ENCODE measurements at regions not wholly inside any gene's neighbourhood (a gene's known extent, or its start where the extent isn't known, plus 50 kb on each side); places are given as distances from the start of the nearest gene placed in this dataset.

DNA sequence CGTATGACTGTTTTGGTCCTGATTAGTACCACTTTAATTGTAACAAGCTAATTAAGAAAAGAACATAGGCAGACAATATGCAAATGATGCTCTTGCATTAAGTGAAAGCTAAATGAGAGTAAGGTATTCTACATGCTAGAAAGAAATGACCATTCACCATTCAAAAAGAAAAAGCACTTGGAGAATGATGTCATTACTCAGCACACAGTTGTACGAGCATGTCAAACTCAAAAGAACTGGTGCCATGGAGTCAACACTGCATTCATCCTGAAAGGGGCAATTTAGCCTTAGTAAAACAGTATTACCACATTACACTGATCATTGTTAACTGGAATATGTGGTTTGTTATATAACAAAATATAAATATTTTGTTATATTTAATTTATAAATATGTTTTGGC lies 136.2 kb upstream of the CTTNBP2 start:
- Histone ChIP-seq H4K8ac (ENCODE audit: low read depth, low read length) (no peak overlapping the region), H3K14ac (ENCODE audit: low read length) (no peak overlapping the region), H3K4ac (ENCODE audit: low read length) (no peak overlapping the region), H2BK15ac (ENCODE audit: low read length) (no peak overlapping the region), H3K4me3 (ENCODE audit: low read length in 2 of 2) (no peak overlapping the region), H3K18ac (ENCODE audit: low read length) (no peak overlapping the region), H3K36me3 (replicated peaks in 1 of 2; ENCODE audit: control insufficient read depth in 2 of 2, insufficient read depth in 2 of 2, low read length in 2 of 2) (no peaks in the 10 kb centered on the region), H2BK120ac (ENCODE audit: low read depth, low read length) (no peak overlapping the region), H3K9ac (ENCODE audit: low read depth, low read length, poor library complexity) (no peak overlapping the region), H2AFZ (ENCODE audit: low read length) (no peak overlapping the region), H3K9me3 (replicated peaks in 1 of 2; ENCODE audit: control insufficient read depth in 2 of 2, insufficient read depth in 1 of 2, low read depth in 1 of 2, low read length in 2 of 2) (no peaks in the 10 kb centered on the region), H4K91ac (ENCODE audit: low read depth, low read length, poor library complexity) (no peak overlapping the region), H3K23ac (ENCODE audit: low read depth, low read length, poor library complexity) (no peak overlapping the region), H3K4me1 (ENCODE audit: control insufficient read depth in 2 of 2, insufficient read depth in 1 of 2, low read depth in 1 of 2, low read length in 2 of 2) (peaks cover 0 to 2% of the 10 kb centered on the region in 2 donors), H2BK5ac (ENCODE audit: low read length) (no peak overlapping the region), H2BK12ac (ENCODE audit: low read length) (no peak overlapping the region), H2AK5ac (ENCODE audit: low read depth, low read length) (no peak overlapping the region), H3K27ac (replicated peaks; ENCODE audit: low read length) (no peak overlapping the region), H3K4me2 (ENCODE audit: insufficient read depth, low read length, poor library complexity, severe bottlenecking) (no peak overlapping the region), H3K79me1 (ENCODE audit: low read depth, low read length) (no peaks in the 10 kb centered on the region), H3K27me3 (ENCODE audit: control insufficient read depth in 3 of 3, insufficient read depth in 3 of 3, low read depth in 1 of 3, low read length in 3 of 3) (peaks cover 0 to 9% (median 0%) of the 10 kb centered on the region in 3 experiments)
- WGBS, 2 donors (ENCODE audit: extremely low coverage in 2 of 2, insufficient read length in 2 of 2, insufficient replicate concordance in 1 of 2) = no CpG with 5 or more reads among the region's 2 CpGs
- DNase-seq (ENCODE audit: low spot score) = no peak

DNA sequence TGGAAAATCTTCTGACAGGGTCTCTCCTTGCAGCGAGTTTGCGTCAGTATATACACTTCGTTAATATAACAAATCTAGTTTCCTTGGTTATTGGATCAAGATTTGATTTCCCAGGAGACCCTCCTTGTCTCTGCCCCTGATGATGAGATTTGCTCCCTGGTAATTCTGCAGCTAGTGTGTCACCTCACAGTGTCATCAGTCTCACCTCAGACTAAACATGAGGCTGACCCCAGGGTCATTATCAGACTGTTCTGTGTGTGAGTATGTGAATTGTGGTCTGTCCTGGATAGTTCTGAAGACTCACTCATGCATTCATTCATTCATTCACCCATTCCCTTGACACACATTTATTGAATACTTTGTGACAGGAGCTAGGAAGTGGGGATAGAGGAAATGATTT lies 138.4 kb upstream of the CTTNBP2 start:
- Histone ChIP-seq H4K91ac (ENCODE audit: low read depth, low read length, poor library complexity) (no peak overlapping the region), H3K14ac (ENCODE audit: low read length) (no peak overlapping the region), H3K79me1 (ENCODE audit: low read depth, low read length) (no peaks in the 10 kb centered on the region), H2BK120ac (ENCODE audit: low read depth, low read length) (no peak overlapping the region), H3K4me3 (ENCODE audit: low read length in 2 of 2) (no peak overlapping the region), H2AK5ac (ENCODE audit: low read depth, low read length) (no peak overlapping the region), H3K36me3 (replicated peaks in 1 of 2; ENCODE audit: control insufficient read depth in 2 of 2, insufficient read depth in 2 of 2, low read length in 2 of 2) (no peaks in the 10 kb centered on the region), H3K18ac (ENCODE audit: low read length) (no peak overlapping the region), H3K4me1 (ENCODE audit: control insufficient read depth in 2 of 2, insufficient read depth in 1 of 2, low read depth in 1 of 2, low read length in 2 of 2) (no peaks in the 10 kb centered on the region), H2BK12ac (ENCODE audit: low read length) (no peak overlapping the region), H3K27ac (replicated peaks; ENCODE audit: low read length) (no peak overlapping the region), H3K4me2 (ENCODE audit: insufficient read depth, low read length, poor library complexity, severe bottlenecking) (no peak overlapping the region), H4K8ac (ENCODE audit: low read depth, low read length) (no peak overlapping the region), H2AFZ (ENCODE audit: low read length) (no peak overlapping the region), H3K4ac (ENCODE audit: low read length) (no peak overlapping the region), H3K9ac (ENCODE audit: low read depth, low read length, poor library complexity) (no peak overlapping the region), H3K9me3 (replicated peaks in 1 of 2; ENCODE audit: control insufficient read depth in 2 of 2, insufficient read depth in 1 of 2, low read depth in 1 of 2, low read length in 2 of 2) (no peaks in the 10 kb centered on the region), H2BK5ac (ENCODE audit: low read length) (no peak overlapping the region), H2BK15ac (ENCODE audit: low read length) (no peak overlapping the region), H3K23ac (ENCODE audit: low read depth, low read length, poor library complexity) (no peak overlapping the region), H3K27me3 (ENCODE audit: control insufficient read depth in 3 of 3, insufficient read depth in 3 of 3, low read depth in 1 of 3, low read length in 3 of 3) (no peaks in the 10 kb centered on the region)
- no peak for DNase-seq (ENCODE audit: low spot score)
- no CpG with 5 or more reads among the region's 3 CpGs for WGBS, 2 donors (ENCODE audit: extremely low coverage in 2 of 2, insufficient read length in 2 of 2, insufficient replicate concordance in 1 of 2)

DNA sequence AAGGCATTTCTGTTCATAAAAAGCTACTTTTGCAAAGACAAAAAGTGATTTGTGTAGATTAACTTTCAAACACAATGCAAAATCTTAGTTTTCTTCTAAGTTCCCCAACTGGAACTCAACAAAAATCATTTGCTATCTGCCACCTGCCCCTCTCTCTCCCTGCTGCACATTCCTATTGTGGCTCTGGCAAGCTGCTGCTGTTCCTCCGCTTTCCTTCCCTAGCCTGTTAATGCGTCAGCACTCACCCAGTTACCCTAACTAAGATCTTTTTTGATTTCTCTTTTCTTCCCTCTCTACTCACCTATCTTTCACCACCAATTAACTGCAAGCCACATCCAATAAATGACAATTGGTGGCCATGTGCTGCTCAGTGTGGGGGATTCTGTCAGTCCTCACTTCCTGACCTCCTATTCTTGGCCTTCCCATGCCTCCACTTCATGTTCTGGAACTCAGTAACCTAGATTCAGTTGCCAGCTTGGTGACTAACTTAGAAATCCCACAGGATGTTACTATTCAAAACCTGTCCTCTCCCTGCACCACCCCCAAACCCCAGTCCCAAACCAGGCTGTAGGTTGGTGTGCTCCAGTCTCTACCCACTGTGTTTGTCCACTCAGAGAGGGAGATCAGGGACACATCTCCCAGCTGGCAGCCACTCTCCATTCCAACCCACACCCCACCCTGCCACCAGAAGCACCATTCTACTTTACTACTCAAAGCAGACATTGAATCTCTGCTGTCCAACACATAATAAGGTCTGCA lies 140.2 kb upstream of the CTTNBP2 start:
- H3K18ac ChIP-seq (ENCODE audit: low read length) = no peak overlapping the region
- no peak overlapping the region for H3K4ac ChIP-seq (ENCODE audit: low read length)
- no peaks in the 10 kb centered on the region for H3K36me3 ChIP-seq (replicated peaks in 1 of 2; ENCODE audit: control insufficient read depth in 2 of 2, insufficient read depth in 2 of 2, low read length in 2 of 2)
- H3K9ac ChIP-seq (ENCODE audit: low read depth, low read length, poor library complexity) = no peak overlapping the region
- H3K4me2 ChIP-seq (ENCODE audit: insufficient read depth, low read length, poor library complexity, severe bottlenecking) = no peak overlapping the region
- no peak overlapping the region for H3K23ac ChIP-seq (ENCODE audit: low read depth, low read length, poor library complexity)
- no peak overlapping the region for H2AK5ac ChIP-seq (ENCODE audit: low read depth, low read length)
- no peak overlapping the region for H4K91ac ChIP-seq (ENCODE audit: low read depth, low read length, poor library complexity)
- no peaks in the 10 kb centered on the region for H3K27me3 ChIP-seq (ENCODE audit: control insufficient read depth in 3 of 3, insufficient read depth in 3 of 3, low read depth in 1 of 3, low read length in 3 of 3)
- H3K79me1 ChIP-seq (ENCODE audit: low read depth, low read length) = no peaks in the 10 kb centered on the region
- H2AFZ ChIP-seq (ENCODE audit: low read length) = no peak overlapping the region
- WGBS, 2 donors (ENCODE audit: extremely low coverage in 2 of 2, insufficient read length in 2 of 2, insufficient replicate concordance in 1 of 2) = no CpG with 5 or more reads among the region's 2 CpGs
- no peak overlapping the region for H2BK12ac ChIP-seq (ENCODE audit: low read length)
- H3K27ac ChIP-seq (replicated peaks; ENCODE audit: low read length) = no peak overlapping the region
- no peaks in the 10 kb centered on the region for H3K9me3 ChIP-seq (replicated peaks in 1 of 2; ENCODE audit: control insufficient read depth in 2 of 2, insufficient read depth in 1 of 2, low read depth in 1 of 2, low read length in 2 of 2)
- H4K8ac ChIP-seq (ENCODE audit: low read depth, low read length) = no peak overlapping the region
- DNase-seq (ENCODE audit: low spot score) = no peak
- H3K14ac ChIP-seq (ENCODE audit: low read length) = peak overlapping the region; percentile 10
- no peak overlapping the region for H2BK15ac ChIP-seq (ENCODE audit: low read length)
- H2BK120ac ChIP-seq (ENCODE audit: low read depth, low read length) = no peak overlapping the region
- no peaks in the 10 kb centered on the region for H3K4me1 ChIP-seq (ENCODE audit: control insufficient read depth in 2 of 2, insufficient read depth in 1 of 2, low read depth in 1 of 2, low read length in 2 of 2)
- H3K4me3 ChIP-seq (ENCODE audit: low read length in 2 of 2) = no peak overlapping the region
- no peak overlapping the region for H2BK5ac ChIP-seq (ENCODE audit: low read length)

DNA sequence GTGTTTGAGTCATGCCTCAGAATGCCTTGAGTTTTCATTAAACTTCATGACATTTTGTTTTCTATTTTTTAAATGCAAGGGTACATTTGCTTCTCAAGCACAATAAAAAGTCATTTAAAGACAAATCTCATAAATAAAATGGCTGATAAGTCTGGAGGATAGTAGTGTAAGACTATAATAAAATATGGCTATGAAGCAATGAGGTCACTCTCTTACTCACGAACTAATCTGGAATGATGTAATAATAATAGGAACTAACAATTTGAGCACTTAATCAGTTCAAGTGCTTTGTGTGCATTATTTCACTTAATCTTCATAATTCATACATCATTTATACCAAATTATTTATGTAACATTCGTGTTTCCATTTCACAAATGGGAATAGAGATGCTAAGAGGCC lies 149.3 kb upstream of the CTTNBP2 start:
- H3K4me3 ChIP-seq (ENCODE audit: low read length in 2 of 2) = no peak overlapping the region
- no peak overlapping the region for H2BK120ac ChIP-seq (ENCODE audit: low read depth, low read length)
- no peak overlapping the region for H4K8ac ChIP-seq (ENCODE audit: low read depth, low read length)
- no peak overlapping the region for H3K14ac ChIP-seq (ENCODE audit: low read length)
- H3K9ac ChIP-seq (ENCODE audit: low read depth, low read length, poor library complexity) = no peak overlapping the region
- H3K4me1 ChIP-seq (ENCODE audit: control insufficient read depth in 2 of 2, insufficient read depth in 1 of 2, low read depth in 1 of 2, low read length in 2 of 2) = no peaks in the 10 kb centered on the region
- H3K18ac ChIP-seq (ENCODE audit: low read length) = no peak overlapping the region
- DNase-seq (ENCODE audit: low spot score) = no peak
- no peak overlapping the region for H2BK5ac ChIP-seq (ENCODE audit: low read length)
- no peaks in the 10 kb centered on the region for H3K9me3 ChIP-seq (replicated peaks in 1 of 2; ENCODE audit: control insufficient read depth in 2 of 2, insufficient read depth in 1 of 2, low read depth in 1 of 2, low read length in 2 of 2)
- H3K4me2 ChIP-seq (ENCODE audit: insufficient read depth, low read length, poor library complexity, severe bottlenecking) = no peak overlapping the region
- no peak overlapping the region for H3K23ac ChIP-seq (ENCODE audit: low read depth, low read length, poor library complexity)
- H3K27me3 ChIP-seq (ENCODE audit: control insufficient read depth in 3 of 3, insufficient read depth in 3 of 3, low read depth in 1 of 3, low read length in 3 of 3) = no peaks in the 10 kb centered on the region
- no peaks in the 10 kb centered on the region for H3K79me1 ChIP-seq (ENCODE audit: low read depth, low read length)
- H4K91ac ChIP-seq (ENCODE audit: low read depth, low read length, poor library complexity) = no peak overlapping the region
- no CpG with 5 or more reads among the region's 2 CpGs for WGBS, 2 donors (ENCODE audit: extremely low coverage in 2 of 2, insufficient read length in 2 of 2, insufficient replicate concordance in 1 of 2)
- H2BK15ac ChIP-seq (ENCODE audit: low read length) = no peak overlapping the region
- no peak overlapping the region for H3K4ac ChIP-seq (ENCODE audit: low read length)
- H2AFZ ChIP-seq (ENCODE audit: low read length) = no peak overlapping the region
- no peaks in the 10 kb centered on the region for H3K36me3 ChIP-seq (replicated peaks in 1 of 2; ENCODE audit: control insufficient read depth in 2 of 2, insufficient read depth in 2 of 2, low read length in 2 of 2)
- H2AK5ac ChIP-seq (ENCODE audit: low read depth, low read length) = no peak overlapping the region
- H2BK12ac ChIP-seq (ENCODE audit: low read length) = no peak overlapping the region
- no peak overlapping the region for H3K27ac ChIP-seq (replicated peaks; ENCODE audit: low read length)

Data from neuronal stem cell (in vitro differentiated cells).